AG08396 (cell line): ENCODE measurements at regions not wholly inside any gene's neighbourhood (a gene's known extent, or its start where the extent isn't known, plus 50 kb on each side); places are given as distances from the start of the nearest gene placed in this dataset.

Experiments used
- DNase-seq: peaks from one replicate; pipeline ENCODE4 v3.0.0; 2012; ENCODE audit warnings: low spot score, mixed read lengths

DNA sequence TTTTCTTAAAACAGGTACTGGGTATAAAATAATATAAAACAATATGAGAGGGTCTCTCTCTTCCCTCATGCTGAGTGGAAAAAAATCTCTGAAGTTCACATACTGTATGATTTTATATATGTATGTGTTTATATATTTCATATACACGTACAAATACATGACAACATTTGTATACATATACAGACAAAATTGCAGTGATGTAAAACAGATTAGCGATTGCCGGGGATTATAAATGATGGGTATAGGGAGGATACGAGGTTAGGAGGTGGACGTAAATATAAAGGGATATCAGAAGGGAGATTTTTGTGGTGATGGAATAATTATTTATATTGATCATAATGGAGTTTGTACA lies 194.8 kb upstream of the PRSS16 start:
- no peak for DNase-seq

DNA sequence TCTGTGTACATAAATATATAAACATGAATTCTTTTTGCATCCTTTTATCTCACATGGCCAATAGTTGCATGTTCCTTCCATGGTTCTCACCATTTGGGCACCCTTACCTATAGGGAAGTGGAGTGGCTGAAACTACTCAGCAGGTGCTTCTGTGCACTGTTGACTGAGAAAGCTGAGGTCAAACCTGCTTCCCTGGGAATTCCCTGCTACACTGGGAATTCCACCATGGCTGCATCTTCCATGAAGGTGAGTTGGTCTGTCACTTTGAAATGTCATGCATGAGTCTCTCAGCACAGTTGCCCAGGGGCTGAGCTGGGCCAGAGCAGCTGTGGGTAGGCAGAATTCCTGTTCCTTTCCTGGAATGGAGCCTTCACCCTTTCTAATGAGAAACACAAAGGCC lies 193.8 kb upstream of the PRSS16 start:
- no peak for DNase-seq

DNA sequence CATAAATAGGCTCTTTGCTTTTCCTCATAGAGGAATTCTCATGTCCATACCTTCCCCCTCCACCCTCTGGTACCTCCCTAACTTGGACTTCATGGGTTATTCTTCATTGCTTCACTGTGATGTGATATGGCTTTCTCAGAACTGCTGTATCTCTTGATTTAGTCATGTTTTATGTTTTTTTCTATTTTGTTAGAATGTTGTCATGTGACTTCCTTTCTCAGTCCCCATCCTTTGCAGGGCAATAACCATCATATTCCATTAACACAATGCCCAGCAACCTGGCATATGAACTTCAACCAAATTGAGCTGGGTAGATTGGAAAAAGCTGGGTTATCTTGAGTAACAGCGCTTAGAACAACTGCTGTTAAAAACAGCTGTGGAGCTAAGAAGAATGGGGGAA lies 190.9 kb upstream of the PRSS16 start:
- no peak for DNase-seq

DNA sequence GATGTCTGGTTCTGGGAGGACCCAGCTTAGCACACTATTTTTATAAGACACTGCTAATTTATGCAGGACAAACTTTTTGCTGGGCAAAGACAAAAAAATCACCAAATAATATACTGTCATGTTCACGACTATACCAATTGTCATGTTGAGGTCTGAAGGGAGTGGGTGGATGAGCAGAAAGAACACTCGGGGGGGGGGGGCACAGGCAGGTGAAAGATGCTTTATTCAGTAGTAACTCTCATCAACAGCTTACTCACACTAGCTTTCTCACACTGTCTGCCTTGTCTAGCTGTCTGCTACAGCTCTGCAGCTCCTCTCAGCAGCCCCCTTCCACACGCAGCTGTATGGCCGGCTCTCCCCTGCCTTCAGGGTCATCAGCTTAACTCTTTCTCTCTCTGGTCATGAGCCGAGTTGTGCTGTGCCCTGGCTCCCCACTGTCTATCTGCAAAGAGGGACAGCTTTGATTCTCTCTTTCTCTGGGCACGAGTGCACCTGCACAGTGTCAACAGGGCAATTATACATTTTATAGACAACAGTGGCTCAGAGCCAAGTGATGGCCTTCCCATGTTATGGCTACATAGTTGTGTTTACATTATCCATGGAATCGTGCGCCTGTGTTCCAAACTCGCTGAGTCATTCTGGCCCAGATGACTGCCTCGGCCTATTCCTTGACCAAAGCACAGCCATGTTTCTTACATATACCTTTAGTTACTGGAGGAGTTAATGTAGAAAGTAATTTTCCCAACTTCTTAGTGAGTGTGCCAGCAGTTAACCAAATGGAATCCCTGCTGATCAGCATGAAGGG lies 187.7 kb upstream of the PRSS16 start:
- no peak for DNase-seq

DNA sequence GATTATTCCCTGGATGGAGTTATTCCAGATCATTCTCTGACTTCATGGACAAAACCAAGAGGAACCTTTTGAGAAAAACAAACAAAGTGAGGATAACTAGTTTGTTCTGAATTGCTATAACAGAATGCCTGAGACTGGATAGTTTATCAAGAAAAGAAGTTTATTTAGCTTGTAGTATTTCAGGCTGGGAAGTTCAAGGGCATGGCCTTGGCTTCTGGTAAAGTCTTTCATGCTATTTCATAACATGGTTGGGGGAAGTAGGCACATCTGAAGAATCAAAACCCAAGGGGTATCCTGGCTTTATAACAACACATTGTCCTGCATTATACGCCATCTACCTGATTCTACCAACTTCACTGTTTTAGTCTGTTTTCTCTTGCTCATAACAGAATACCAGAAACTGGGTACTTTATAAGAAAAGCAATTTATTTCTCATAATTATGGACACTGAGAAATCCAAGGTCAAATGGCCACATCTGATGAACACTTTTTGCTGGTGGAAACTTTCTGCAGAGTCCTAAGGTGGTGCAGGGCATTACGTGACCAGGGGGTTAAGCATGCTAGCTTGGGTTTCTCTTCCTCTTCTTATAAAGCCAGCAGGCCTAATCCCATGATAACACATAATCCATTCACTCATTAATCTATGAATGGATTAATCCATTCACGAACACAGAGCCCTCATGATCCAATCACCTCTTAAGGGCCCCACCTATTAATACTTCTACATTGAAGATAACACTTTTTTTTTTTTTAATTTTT lies 186.1 kb upstream of the PRSS16 start:
- DNase-seq: no peak

DNA sequence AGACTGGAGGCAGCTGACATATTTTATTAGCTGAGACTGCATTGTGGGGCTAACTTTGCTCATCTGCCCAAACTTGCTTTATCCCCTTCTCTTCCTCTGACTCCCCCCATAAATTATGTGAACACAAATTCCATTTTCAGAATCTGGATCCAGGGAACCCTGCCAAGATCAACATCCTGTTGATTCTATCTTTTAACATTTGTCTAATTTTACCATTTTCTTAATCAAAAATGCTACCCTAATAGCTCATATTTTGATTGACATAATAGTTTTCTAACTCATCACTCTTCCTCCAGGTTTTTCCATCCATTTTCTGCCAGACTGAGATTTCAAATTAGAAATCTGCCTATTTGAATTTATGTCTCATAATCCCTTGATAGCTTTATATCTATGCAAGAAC lies 184.7 kb upstream of the PRSS16 start:
- no peak for DNase-seq

DNA sequence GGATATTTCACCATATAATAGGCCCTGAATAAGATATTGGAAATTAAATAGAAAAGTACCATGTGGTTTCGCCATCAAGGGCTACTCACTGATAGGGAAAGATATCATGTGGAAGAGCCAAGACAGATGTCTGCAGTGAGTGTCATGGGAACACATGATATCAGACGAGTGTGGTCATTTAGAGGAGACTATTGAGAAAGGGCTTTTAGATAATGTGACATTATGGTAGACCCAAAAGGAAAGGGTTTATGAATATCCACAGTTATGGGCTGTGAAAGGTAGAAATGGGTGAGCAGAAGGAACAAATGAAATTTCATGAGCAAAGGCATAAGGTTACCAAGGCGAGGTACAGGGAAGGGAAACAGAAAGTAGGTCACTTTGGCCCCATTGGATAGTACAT lies 182.3 kb upstream of the PRSS16 start:
- DNase-seq: no peak

DNA sequence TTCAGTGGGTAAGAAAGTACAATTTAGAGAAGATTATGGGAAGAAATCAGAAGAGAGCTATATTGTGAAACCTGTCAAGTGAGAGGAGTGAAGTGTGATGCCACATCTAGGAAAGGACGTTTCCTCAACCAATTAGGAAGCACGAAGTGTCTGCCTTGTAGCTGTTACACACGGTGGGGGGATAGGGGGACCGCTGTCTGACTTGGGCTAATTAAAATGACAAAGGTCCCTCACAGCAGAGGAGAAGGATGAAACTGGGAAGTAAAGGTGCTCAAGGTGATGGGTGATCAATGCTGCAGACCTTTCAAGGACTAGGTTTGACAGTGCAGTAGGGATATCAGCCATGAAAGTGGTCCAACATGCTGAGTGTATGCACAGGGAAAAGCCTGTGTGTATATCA lies 181.1 kb upstream of the PRSS16 start:
- DNase-seq: no peak

DNA sequence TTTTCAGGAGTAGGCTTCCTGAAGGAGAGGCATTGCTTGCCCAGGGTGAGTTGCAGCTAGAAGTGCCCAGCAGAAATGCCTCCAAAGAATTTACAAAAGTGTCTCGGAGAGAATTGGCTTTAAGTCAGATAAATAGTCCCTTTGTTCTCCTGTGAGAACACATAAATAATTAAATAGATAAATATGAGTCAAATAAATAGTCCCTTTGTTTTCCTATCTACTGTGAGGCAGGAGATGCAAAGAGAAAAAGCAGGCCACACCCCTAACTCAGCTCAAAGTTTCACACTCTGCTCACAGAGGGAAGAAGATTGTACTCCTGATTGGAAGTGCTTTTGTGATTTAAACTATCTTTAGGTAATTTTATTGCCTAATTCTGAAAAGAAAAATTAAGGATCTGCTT lies 180.7 kb upstream of the PRSS16 start:
- DNase-seq: no peak

DNA sequence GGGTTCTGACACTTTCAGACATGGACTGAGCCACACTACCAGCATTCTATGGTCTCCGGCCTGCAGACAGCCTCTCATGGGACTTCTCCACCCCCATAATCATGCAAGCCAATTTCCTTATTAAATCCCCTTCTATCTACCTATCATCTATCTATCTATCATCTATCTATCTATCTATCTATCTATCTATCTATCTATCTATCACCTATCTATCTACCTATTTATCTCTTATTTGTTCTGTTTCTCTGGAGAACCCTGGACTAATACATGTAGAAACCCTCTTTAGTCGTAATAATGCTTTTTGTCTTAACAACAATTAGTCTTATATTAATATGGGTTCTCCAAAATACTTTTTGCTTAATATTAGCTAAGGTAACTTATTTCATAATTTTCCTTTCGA lies 174.1 kb upstream of the PRSS16 start:
- DNase-seq: no peak

DNA sequence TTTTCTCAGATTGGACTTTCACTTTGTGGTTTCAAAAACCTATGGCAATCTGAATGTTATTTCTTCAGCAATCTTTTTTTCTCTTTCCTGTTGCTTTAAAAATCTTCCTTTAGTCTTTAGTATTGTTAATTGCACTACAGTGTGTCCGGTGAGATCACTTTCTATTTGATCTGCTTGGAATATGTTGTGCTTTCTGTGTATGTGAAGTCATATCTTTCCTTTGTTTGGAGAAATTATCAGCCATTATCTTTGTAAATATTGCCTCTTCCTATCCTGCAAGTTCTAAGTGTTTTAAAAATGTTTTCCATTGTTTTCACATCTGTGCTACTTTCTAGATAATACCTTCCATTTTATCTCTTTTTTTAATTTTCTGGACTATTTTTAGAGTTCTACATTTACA lies 171.4 kb upstream of the PRSS16 start:
- DNase-seq: no peak

DNA sequence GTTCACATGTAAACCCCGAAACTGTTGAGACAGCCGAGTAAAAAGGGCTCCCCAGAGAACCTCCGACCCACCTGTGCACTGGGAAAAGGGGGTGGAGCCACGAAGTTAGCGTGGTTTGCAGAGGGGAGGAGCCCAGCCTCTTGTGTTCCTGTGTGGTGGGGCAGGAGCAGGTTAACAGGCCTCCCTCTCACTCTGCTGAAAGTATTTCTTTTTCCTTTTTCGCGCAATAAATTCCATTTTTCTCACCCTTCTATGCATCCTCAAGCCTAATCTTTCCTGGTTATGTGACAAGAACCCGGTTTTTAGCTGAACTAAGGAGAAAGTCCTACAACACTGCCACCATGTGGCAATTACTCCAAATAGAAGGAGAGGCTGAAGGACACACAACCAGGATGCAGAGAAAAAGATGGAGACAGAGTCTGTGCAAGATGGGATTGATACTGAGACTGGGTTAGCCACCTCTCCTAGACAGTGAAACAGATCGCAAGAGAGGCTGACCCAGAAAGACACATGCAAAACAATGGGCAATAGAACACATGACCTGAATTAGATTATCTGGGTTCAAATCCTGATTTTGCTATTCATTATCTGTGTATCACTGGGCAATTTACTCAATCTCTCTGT lies 168.7 kb upstream of the PRSS16 start:
- peak; percentile 40 for DNase-seq

DNA sequence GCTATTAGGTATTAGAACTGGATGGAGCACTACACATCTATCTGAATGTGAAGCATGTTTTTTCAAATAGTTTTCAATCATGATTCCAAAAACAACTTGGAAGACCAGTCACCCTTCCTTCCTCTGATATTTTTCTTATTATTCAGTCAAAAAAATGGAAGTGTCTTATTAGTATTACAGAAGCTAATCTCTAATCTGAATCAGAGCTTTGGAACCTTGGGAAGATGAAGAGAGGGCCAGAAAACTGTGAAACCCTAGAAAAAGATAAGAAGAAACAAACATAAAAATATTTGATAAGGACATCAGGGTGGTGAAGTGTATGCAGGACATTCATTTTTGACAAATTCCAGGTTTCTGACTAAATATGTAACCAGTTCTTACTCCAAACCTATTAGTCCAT lies 166.3 kb upstream of the PRSS16 start:
- DNase-seq: no peak

DNA sequence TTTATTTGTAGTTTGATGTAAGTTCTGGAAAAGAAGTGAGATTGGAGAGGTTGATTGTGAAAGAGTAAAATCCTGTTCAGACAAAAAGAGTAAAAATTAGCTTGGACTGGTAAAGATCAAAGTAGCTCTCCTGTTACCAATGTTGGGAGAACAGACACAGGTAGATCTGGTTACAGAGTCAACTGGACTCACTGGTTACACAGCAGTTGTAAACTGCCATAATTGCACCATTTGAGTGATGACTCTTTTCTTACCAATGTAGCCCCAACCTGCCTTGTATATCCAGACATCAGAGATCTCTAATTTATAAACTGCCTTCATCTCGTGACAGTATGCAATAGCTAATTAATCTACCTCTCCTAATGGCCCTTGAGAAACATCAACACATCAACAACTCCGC lies 165.6 kb upstream of the PRSS16 start:
- no peak for DNase-seq

DNA sequence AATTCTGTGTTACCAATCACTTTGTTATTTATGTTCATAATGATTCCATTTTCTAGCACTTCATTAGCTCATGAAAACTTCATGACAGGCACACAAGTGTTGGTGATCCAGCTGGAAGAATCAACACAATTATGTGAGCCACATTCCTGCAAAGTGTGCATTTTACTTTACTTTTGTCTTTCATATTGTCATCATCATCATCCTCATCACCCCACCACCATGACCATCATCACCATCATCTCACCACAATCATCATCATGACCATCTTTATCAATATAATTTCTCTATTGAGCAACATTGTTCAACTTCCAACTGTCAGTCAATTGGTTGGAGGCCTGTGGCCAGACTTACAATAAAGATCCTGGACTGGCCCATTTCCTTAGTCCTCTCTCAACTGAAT lies 159.4 kb upstream of the PRSS16 start:
- no peak for DNase-seq

DNA sequence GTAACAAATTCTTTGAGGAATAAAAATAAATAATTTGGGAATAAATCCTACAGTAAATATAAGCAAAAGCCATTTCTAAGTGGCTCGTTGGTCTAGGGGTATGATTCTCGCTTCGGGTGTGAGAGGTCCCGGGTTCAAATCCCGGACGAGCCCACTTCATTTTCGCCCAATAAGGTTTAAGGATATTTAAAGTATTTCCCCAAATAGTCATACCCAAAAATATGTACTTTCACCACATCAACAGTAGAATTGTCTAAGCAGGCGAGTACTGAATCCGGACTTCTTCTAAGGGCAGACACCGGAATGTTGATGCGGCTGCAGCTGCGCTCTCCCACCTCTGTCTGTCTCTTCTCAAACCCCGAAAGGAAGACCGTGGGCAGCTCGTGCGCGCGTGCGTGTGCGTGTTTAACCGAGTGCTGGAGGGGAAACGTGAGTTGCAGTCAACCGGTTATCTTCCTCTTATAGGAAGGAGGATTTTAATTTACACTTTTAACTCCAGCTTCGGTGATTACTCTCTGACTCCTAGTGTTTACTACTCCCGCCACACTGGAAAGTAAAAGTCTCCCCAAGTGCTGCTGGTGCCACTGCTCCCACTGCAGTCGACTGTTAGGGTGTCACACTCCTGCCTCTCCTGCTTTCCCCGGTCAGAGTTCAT lies 155.7 kb upstream of the PRSS16 start:
- peak; percentile 79 for DNase-seq

DNA sequence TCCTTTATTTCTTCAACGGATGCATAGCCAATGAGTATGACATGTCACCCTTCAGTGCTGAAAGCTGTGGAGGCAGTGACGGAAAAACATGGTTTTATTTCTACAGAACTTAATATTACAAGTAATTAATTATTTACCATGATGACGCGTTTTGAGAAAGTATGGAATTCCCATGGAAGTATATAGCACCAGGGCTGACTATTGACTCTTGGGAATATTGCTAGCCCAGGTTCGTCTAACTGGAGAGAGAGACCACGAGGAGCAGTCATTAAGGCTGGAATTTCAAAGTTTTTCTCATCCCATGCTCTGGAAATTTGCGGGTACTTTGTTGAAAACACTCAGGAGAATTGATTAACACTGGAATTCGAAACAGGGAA lies 155.2 kb upstream of the PRSS16 start:
- no peak for DNase-seq

DNA sequence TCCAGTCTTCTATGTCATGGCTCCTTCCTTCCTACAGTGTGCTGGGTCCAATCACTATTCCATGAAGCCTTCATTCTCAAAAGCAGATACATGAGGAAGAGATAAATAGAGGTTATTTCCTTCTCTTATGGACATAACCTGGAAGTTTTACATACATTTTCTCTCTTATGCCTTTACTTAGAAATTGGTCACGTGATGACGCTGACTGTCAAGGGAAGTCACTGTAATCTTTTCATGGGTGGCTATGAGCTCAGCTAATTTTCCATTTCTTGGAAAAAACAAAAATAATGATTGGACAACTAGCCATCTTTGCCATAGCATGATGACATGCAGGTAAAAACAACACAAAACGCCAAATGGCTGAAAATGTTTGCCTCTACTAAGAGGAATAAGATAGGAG lies 151.6 kb upstream of the PRSS16 start:
- DNase-seq: no peak

DNA sequence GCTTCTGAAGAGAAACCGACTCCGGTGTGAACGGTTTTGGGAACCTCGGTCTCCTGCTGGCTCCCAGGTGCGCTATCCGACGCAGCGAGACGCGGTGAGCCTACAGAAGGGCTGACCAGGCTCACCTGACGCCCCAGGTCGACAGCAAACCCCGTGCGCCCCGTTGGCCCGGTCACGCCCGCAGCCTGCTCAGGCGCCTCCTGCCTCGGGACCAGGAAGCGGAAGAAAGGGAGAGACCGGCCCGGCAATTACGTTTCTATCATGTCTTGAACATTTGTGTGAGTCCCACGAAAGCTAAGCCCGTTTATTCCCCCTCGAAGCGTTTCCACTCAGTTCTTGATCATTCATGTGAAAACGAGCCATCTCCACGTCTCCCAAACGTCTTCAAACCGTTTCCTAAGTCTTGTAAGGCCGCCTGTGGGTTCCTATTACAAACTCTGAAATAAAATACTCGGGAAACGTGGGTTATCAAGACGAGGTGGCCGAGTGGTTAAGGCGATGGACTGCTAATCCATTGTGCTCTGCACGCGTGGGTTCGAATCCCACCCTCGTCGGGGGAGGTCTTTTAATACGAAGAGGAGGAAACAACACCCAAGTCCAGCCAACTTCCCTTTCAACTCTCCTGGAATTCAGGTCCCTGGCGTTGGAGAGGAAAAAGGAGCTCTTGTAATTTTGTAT lies 150.5 kb upstream of the PRSS16 start:
- DNase-seq: peak; percentile 56

DNA sequence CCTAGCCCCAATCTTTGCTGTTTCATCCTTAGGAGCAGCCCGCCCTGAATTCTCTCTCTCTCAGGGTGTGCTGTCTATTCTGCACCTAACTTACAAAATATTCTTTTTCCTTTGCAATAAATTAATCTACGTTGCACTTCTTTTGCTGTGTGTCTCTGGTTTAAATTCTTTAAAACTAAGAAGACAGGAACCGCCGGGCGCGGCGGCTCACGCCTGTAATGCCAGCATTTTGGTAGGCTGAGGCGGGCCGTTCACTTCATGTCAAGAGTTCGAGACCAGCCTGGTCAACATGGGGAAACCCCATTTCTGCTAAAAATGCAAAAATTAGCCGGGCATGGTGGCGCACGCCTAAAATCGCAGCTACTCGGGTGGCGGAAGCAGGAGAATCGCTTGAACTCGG lies 148.5 kb upstream of the PRSS16 start:
- DNase-seq: no peak

DNA sequence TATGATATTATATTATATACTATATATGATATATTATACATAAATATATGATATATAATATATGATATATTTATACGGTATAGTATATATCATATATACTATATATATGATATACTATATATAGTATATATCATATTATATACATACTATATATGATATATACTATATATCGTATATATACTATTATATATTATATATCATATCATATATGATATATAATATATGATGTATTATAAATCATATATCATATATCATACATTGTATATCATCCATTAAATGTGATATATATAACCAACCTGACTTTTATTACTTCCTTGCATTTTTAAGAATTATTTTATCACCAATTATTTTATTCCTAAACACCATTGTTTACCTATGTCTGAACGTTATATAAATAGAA lies 146.6 kb upstream of the PRSS16 start:
- DNase-seq: no peak

DNA sequence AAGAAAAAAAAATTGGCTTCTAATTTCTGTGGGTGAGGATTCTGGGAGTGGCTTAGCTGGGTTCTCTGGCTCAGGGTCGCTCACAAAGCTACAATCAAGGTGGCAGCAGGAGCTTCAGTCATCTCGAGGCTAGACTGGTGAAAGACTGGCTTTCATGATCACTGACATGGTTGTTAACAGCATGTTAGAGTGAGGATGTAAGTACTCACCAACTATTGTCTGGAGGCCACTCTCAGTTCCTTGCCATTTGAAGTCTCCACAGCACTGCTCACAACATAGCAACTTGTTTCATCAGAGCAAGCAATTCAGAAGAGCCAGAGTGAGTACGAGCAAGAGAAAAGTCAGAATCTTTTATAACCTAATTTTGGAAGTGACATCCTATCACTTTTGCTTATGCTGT lies 145.7 kb upstream of the PRSS16 start:
- no peak for DNase-seq
